K562 (cell line): ENCODE measurements at regions not wholly inside any gene's neighbourhood (a gene's known extent, or its start where the extent isn't known, plus 50 kb on each side); places are given as distances from the start of the nearest gene placed in this dataset.

Source experiments
- ATAC-seq: fragments of 200-7000 bp; cut with Tn5 transposase; 3 replicates; pipeline ENCODE4 v1.9.1; 2020; ENCODE audit warnings: moderate library complexity
- BruUV-seq: library from RNA; stranded (reverse); fragments of 400-500 nt; replicated peaks from 2 replicates; lab custom pipeline; 2021; lab: Mats Ljungman, UMichigan
- CTCF ChIA-PET: fragments of 300-600 bp; formaldehyde crosslinking; extraction: SDS; loops from one replicate; lab custom pipeline; 2021; ENCODE audit warnings: low intra/inter-chr PET ratio; lab: Yijun Ruan, JAX
- POLR2A ChIA-PET: fragments of 300-600, 350-650 bp; sonication (Branson Sonifier 250); formaldehyde crosslinking; extraction: SDS; loops from one replicate; lab custom pipeline; 2021; ENCODE audit warnings: antibody characterized with exemption, inconsistent platforms; lab: Yijun Ruan, JAX
- DNase-seq, 4 experiments: peaks; one replicate each; pipeline versions ENCODE4 v3.0.0 to v3.0.0-alpha.2; 2011 to 2018; ENCODE audit warnings: low spot score in 3 of 4, mixed read lengths in 3 of 4; ENCODE audit errors: extremely low read depth in 1 of 4
- FAIRE-seq: peaks from 2 replicates; lab custom pipeline; 2011; peaks lifted over from hg19 to GRCh38; lab: Jason Lieb, UNC
- H2AFZ ChIP-seq: 2 replicates; pipeline ENCODE4 v1.6.0; 2011; ENCODE audit warnings: low read depth, low read length, control low read depth, inconsistent platforms
- H3K27ac ChIP-seq: fragments of 200-600 bp; 3 replicates; pipeline ENCODE4 v1.8.0; 2011; ENCODE audit warnings: low read depth, mild to moderate bottlenecking, control low read depth, inconsistent platforms, low read length, moderate library complexity, mixed read lengths; ENCODE audit errors: extremely low read depth
- H3K27me3 ChIP-seq, 2 experiments: fragments of 300-600 bp in 1 of 2; 2 replicates in 1 of 2; 3 replicates in 1 of 2; pipeline versions ENCODE4 v1.6.0 to v1.8.0; 2011; ENCODE audit warnings: inconsistent platforms in 2 of 2, low read length in 2 of 2, mild to moderate bottlenecking in 1 of 2, mixed read lengths in 1 of 2, moderate library complexity in 1 of 2; ENCODE audit not compliant: control insufficient read depth in 2 of 2, insufficient read depth in 2 of 2
- H3K36me3 ChIP-seq: fragments of 300-600 bp; 3 replicates; pipeline ENCODE4 v1.8.0; 2011; ENCODE audit warnings: mild to moderate bottlenecking, low read length, inconsistent platforms; ENCODE audit not compliant: control insufficient read depth, insufficient read depth
- H3K4me1 ChIP-seq, 2 experiments: fragments of 200-600 bp in 1 of 2; replicated peaks in 1 of 2; 2 replicates in 1 of 2; 3 replicates in 1 of 2; pipeline versions ENCODE4 v1.5.1 to v1.8.0; 2011; ENCODE audit warnings: inconsistent platforms in 2 of 2, low read length in 2 of 2, mild to moderate bottlenecking in 1 of 2, mixed read lengths in 1 of 2, moderate library complexity in 1 of 2; ENCODE audit not compliant: control insufficient read depth in 2 of 2, insufficient read depth in 2 of 2
- H3K4me2 ChIP-seq: 2 replicates; pipeline ENCODE4 v1.6.1; 2011; ENCODE audit warnings: low read length, control low read depth, inconsistent platforms, mixed read lengths; ENCODE audit not compliant: insufficient read depth
- H3K4me3 ChIP-seq: fragments of 200-600 bp; sonication (generic), shearing (Covaris generic); 2 replicates; pipeline ENCODE4 v1.5.1; 2016; ENCODE audit warnings: control low read depth, inconsistent platforms
- H3K79me2 ChIP-seq: fragments of 200-600 bp; 3 replicates; pipeline ENCODE4 v1.8.0; 2011; ENCODE audit warnings: low read length, inconsistent platforms; ENCODE audit not compliant: control insufficient read depth, insufficient read depth
- H3K9ac ChIP-seq, 2 experiments: 2 replicates each; pipeline versions ENCODE4 v1.6.0 to v1.6.1; 2011; ENCODE audit warnings: low read depth in 2 of 2, low read length in 2 of 2, control low read depth in 1 of 2, inconsistent platforms in 1 of 2, mild to moderate bottlenecking in 1 of 2, mixed read lengths in 1 of 2; ENCODE audit not compliant: insufficient read depth in 1 of 2
- H3K9me1 ChIP-seq: one replicate; pipeline ENCODE4 v1.6.0; 2011; ENCODE audit warnings: inconsistent platforms, mild to moderate bottlenecking, low read length, moderate library complexity; ENCODE audit not compliant: control insufficient read depth, insufficient read depth
- H3K9me3 ChIP-seq: replicated peaks from 2 replicates; pipeline ENCODE4 v1.5.1; 2011; ENCODE audit warnings: low read depth, low read length, inconsistent platforms; ENCODE audit not compliant: control insufficient read depth, insufficient read depth
- H4K20me1 ChIP-seq: replicated peaks from 2 replicates; pipeline ENCODE4 v1.6.1; 2011; ENCODE audit warnings: low read length, inconsistent platforms, mixed read lengths; ENCODE audit not compliant: control insufficient read depth, insufficient read depth
- ARNT ChIP-seq, 2 experiments: fragments of 450-650 bp; IDR thresholded peaks; 2 replicates each; pipeline ENCODE4 v1.6.1; 2016; ENCODE audit warnings: mild to moderate bottlenecking in 1 of 2
- C11orf30 ChIP-seq: fragments of 450-650 bp; IDR thresholded peaks from 2 replicates; pipeline ENCODE4 v1.6.1; 2016; ENCODE audit warnings: low read depth, mild to moderate bottlenecking
- CBFA2T2 ChIP-seq: fragments of 450-650 bp; conservative IDR thresholded peaks from 2 replicates; pipeline ENCODE4 v1.6.1; 2017; ENCODE audit warnings: mild to moderate bottlenecking
- CC2D1A ChIP-seq: fragments of 450-650 bp; IDR thresholded peaks from 2 replicates; pipeline ENCODE4 v1.6.1; 2017; ENCODE audit warnings: mild to moderate bottlenecking
- DACH1 ChIP-seq: fragments of 450-650 bp; IDR thresholded peaks from 2 replicates; pipeline ENCODE4 v1.6.1; 2018; ENCODE audit not compliant: partially characterized antibody
- DPF2 ChIP-seq: fragments of 450-650 bp; IDR thresholded peaks from 2 replicates; pipeline ENCODE4 v1.6.1; 2016
- EGR1 ChIP-seq: fragments of 450-650 bp; conservative IDR thresholded peaks from 2 replicates; pipeline ENCODE4 v1.6.1; 2017; ENCODE audit warnings: mild to moderate bottlenecking
- HDAC2 ChIP-seq: fragments of 450-650 bp; IDR thresholded peaks from 2 replicates; pipeline ENCODE4 v1.6.1; 2016; ENCODE audit warnings: mild to moderate bottlenecking
- KLF16 ChIP-seq: IDR thresholded peaks from 2 replicates; pipeline ENCODE4 v1.6.1; 2016; ENCODE audit warnings: antibody characterized with exemption
- MAFG ChIP-seq: fragments of 450-650 bp; conservative IDR thresholded peaks from 2 replicates; pipeline ENCODE4 v1.6.1; 2016; ENCODE audit warnings: missing genetic modification characterization, missing compliant biosample characterization
- NBN ChIP-seq: fragments of 450-650 bp; IDR thresholded peaks from 2 replicates; pipeline ENCODE4 v1.6.1; 2016; ENCODE audit warnings: low read depth, mild to moderate bottlenecking
- NR0B1 ChIP-seq: fragments of 450-650 bp; IDR thresholded peaks from one replicate; pipeline ENCODE4 v1.6.1; 2018; ENCODE audit warnings: mild to moderate bottlenecking, moderate library complexity; ENCODE audit not compliant: partially characterized antibody
- PKNOX1 ChIP-seq: fragments of 450-650 bp; IDR thresholded peaks from 2 replicates; pipeline ENCODE4 v1.6.1; 2016
- POLR2AphosphoS5 ChIP-seq: IDR thresholded peaks from 2 replicates; pipeline ENCODE4 v1.6.1; 2011; ENCODE audit warnings: mild to moderate bottlenecking, low read depth, low read length, moderate library complexity; ENCODE audit not compliant: control insufficient read depth, insufficient read depth
- RCOR1 ChIP-seq, 2 experiments: IDR thresholded peaks; 2 replicates each; pipeline ENCODE4 v1.6.1; 2012; ENCODE audit warnings: low read depth in 2 of 2, low read length in 2 of 2, borderline replicate concordance in 1 of 2, improper control_type of control experiment in 1 of 2
- SMARCA4 ChIP-seq: fragments of 450-650 bp; IDR thresholded peaks from 2 replicates; pipeline ENCODE4 v1.6.1; 2016
- SMARCE1 ChIP-seq: fragments of 450-650 bp; IDR thresholded peaks from 2 replicates; pipeline ENCODE4 v1.7.1; 2016; ENCODE audit warnings: mild to moderate bottlenecking
- SRF ChIP-seq, 2 experiments: fragments of 250-450, 450-650 bp in 1 of 2; sonication (Bioruptor Pico) in 1 of 2; sonication (generic) in 1 of 2; formaldehyde crosslinking; IDR thresholded peaks; 2 replicates each; pipeline versions ENCODE4 v1.5.0 to v1.5.1; 2020 to 2022; ENCODE audit warnings: mild to moderate bottlenecking in 1 of 2, missing genetic modification reagents in 1 of 2
- STAT5A ChIP-seq: IDR thresholded peaks from 2 replicates; pipeline ENCODE4 v1.6.1; 2012; ENCODE audit warnings: low read length, inconsistent platforms, borderline replicate concordance
- TAL1 ChIP-seq: fragments of 450-650 bp; IDR thresholded peaks from 2 replicates; pipeline ENCODE4 v1.6.1; 2016; ENCODE audit warnings: mild to moderate bottlenecking
- TEAD4 ChIP-seq, 2 experiments: sonication (generic) in 1 of 2; formaldehyde crosslinking in 1 of 2; IDR thresholded peaks; 2 replicates each; pipeline versions ENCODE4 v1.6.1 to v1.8.0; 2012 to 2022; ENCODE audit warnings: borderline replicate concordance in 1 of 2, inconsistent platforms in 1 of 2, low read length in 1 of 2, mild to moderate bottlenecking in 1 of 2, missing genetic modification reagents in 1 of 2
- ZBTB2 ChIP-seq: fragments of 450-650 bp; IDR thresholded peaks from 2 replicates; pipeline ENCODE4 v1.6.1; 2016; ENCODE audit warnings: antibody characterized with exemption
- ZNF197 ChIP-seq: fragments of 200-800 bp; sonication (Bioruptor generic); IDR thresholded peaks from 2 replicates; pipeline ENCODE4 v1.6.1; 2016; ENCODE audit warnings: low read depth, missing genetic modification characterization, missing compliant biosample characterization
- ZNF316 ChIP-seq: fragments of 450-650 bp; IDR thresholded peaks from 2 replicates; pipeline ENCODE4 v1.6.1; 2016
- whole genome bisulfite sequencing: fragments of 100-300 bp; shearing (Covaris generic); methylation state at CpG from one replicate; pipeline ENCODE4 v1.1.6; 2016; ENCODE audit warnings: low coverage, mixed read lengths; ENCODE audit not compliant: insufficient coverage; ENCODE audit errors: missing lambda C conversion rate; 5-methylcytosine and 5-hydroxymethylcytosine counted together
- in situ Hi-C: fragments of 300-500 bp; cut with MboI; formaldehyde crosslinking; loops from 4 replicates; pipeline ENCODE4 v1.15.0; 2018; ENCODE audit warnings: inconsistent platforms, mixed read lengths
- intact Hi-C: fragments of 100-400 bp; cut with micrococcal nuclease; formaldehyde crosslinking; loops from 2 replicates; pipeline ENCODE4 v1.14.2; 2022

GRCh38 chr2:57776916-57777315, 269.7 kb upstream of the VRK2 start:
- H3K9ac ChIP-seq = no peak overlapping the region
- no peaks in the 10 kb centered on the region for H4K20me1 ChIP-seq
- in situ Hi-C loops (no loop called here), intact Hi-C loops (no loop called here)
- BruUV-seq = no TSS peak
- H3K27me3 ChIP-seq = no peaks in the 10 kb centered on the region
- peak in 2 of 4 experiments; percentile 47 to 66 for DNase-seq
- CTCF ChIA-PET = no interaction called here
- H3K9me3 ChIP-seq = no peaks in the 10 kb centered on the region
- H3K79me2 ChIP-seq = no peaks in the 10 kb centered on the region
- 4% methylated on average over 2 of the region's 2 CpGs for WGBS
- POLR2A ChIA-PET = interaction anchor here (1.1 to 1.4 kb wide), 2 partner anchors 8 to 51 kb away, joined by 3 read pairs; no protein-coding TSS in a partner anchor
- ATAC-seq = peak; percentile 88
- FAIRE-seq = peak; percentile 92
- no peak overlapping the region for H3K27ac ChIP-seq
- H3K36me3 ChIP-seq = no peaks in the 10 kb centered on the region
- peaks cover 0 to 3% of the 10 kb centered on the region in 2 experiments; a peak in 1 of 5 replicates for H3K4me1 ChIP-seq
- no peak overlapping the region for H2AFZ ChIP-seq
- no peaks in the 10 kb centered on the region for H3K9me1 ChIP-seq
- no peak overlapping the region for H3K4me3 ChIP-seq
- no peak overlapping the region for H3K4me2 ChIP-seq
- TF ChIP-seq TEAD4 (IDR thresholded peaks at IDR 0.05; ENCODE audit: low read length) = peak; percentile 94
- no peak for TF ChIP-seq TEAD4 (CRISPR knock-in tag; IDR thresholded peaks at IDR 0.05; ENCODE audit: borderline replicate concordance)
- TF ChIP-seq NBN = peak; percentile 59; the same call in 1 of the 2 replicates
- TF ChIP-seq PKNOX1 = 0 out of 2 replicates have a peak, but pooled peaks have one; percentile 12
- TF ChIP-seq ZBTB2 = no peak
- TF ChIP-seq ZNF197 (CRISPR knock-in tag) = no peak
- peak; percentile 96 for TF ChIP-seq ZNF316
- TF ChIP-seq C11orf30 = peak; percentile 90
- 0 out of 4 replicates have a peak, but pooled peaks of 1 of the 2 experiments have one; percentile 21 for TF ChIP-seq RCOR1 (IDR thresholded peaks at IDR 0.05; ENCODE audit: borderline replicate concordance in 1 of 2, low read depth in 2 of 2, low read length in 2 of 2)
- peak; percentile 52 for TF ChIP-seq DACH1
- peak; percentile 86 for TF ChIP-seq SMARCA4
- peak; percentile 72 for TF ChIP-seq MAFG (tag)
- peak; percentile 77; the same call in 1 of the 2 replicates for TF ChIP-seq CC2D1A
- peak; percentile 90 for TF ChIP-seq DPF2
- TF ChIP-seq SMARCE1 = peak; percentile 86
- TF ChIP-seq STAT5A = peak; percentile 72
- TF ChIP-seq TAL1 = peak; percentile 94
- TF ChIP-seq EGR1 = no peak
- TF ChIP-seq POLR2AphosphoS5 = peak; percentile 84
- peak; percentile 74 for TF ChIP-seq KLF16
- 0 out of 2 replicates have a peak, but pooled peaks have one; percentile 20 for TF ChIP-seq HDAC2
- TF ChIP-seq NR0B1 = no peak
- peak in 1 of 2 experiments; percentile 53; a peak in 1 of 4 replicates for TF ChIP-seq ARNT (IDR thresholded peaks at IDR 0.05)
- TF ChIP-seq CBFA2T2 = peak; percentile 93
- TF ChIP-seq SRF (CRISPR knock-in tag; IDR thresholded peaks at IDR 0.05) = no peak
